RPMI8226 (cell line): ENCODE measurements at regions not wholly inside any gene's neighbourhood (a gene's known extent, or its start where the extent isn't known, plus 50 kb on each side); places are given as distances from the start of the nearest gene placed in this dataset.

ENCODE experiments used
- DNase-seq: peaks from one replicate; pipeline ENCODE4 v3.0.0-alpha.2; 2015

- DNase-seq: no peak
Observed at GRCh38 chr1:214208460-214208859, 72.5 kb upstream of the SMYD2 start.

DNA sequence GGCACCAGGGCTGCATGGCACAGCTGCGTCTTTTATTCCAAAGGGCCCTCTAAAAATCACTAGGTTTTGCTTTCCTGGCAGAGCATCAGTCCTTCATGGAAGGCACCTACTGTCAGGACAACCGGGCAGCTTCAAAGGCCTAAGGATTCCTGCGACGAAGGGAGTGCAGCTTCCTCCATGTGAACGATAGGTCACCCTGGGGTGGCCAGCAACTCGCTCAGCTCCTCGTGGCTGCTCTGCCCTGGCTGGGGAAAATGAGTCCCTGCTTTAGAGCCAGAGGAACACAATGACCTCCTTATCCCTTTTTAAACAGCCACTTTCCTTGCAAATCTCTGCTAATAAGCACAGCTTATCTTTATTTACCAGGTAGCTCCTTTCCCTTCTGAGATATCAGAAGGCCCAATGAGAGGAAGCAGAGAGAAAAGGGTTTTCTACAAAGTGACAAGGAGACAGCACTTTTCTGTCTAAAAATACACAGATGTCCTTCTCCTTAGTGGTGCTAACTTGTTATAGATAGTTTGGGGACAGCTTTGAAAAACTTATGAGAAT, 71.6 kb upstream of the SMYD2 start:
- DNase-seq: no peak

GRCh38 chr1:214213136-214213535, 67.8 kb upstream of the SMYD2 start:
- DNase-seq: no peak

- DNase-seq: no peak
Observed at GRCh38 chr1:214214851-214215250, 66.1 kb upstream of the SMYD2 start.

- no peak for DNase-seq
Observed at GRCh38 chr1:214215583-214215982, 65.4 kb upstream of the SMYD2 start.

DNA sequence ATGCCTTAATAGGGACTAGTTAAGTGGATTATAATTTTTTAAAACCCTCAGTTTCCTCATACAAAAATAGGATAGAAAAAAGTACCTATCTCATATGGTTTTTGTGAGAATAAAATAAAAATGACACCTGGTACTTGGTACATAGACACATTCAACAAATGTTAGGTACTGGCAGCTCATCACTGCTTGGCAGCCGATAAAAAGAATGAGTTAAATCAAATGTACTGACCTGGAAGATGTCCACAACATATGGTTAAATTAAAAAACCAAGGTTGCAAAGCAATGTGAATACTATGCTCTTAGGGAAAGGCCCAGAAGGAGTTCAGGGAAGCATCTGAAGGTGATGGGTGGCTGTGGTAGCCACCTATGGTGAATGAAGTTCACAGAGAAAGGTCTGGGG, 64.9 kb upstream of the SMYD2 start:
- DNase-seq: no peak

- no peak for DNase-seq
Observed at GRCh38 chr1:214216779-214217178, 64.2 kb upstream of the SMYD2 start.

GRCh38 chr1:214219902-214220301, 61.1 kb upstream of the SMYD2 start:
- no peak for DNase-seq

- no peak for DNase-seq
Observed at GRCh38 chr1:214220891-214221290, 60.1 kb upstream of the SMYD2 start.

DNA sequence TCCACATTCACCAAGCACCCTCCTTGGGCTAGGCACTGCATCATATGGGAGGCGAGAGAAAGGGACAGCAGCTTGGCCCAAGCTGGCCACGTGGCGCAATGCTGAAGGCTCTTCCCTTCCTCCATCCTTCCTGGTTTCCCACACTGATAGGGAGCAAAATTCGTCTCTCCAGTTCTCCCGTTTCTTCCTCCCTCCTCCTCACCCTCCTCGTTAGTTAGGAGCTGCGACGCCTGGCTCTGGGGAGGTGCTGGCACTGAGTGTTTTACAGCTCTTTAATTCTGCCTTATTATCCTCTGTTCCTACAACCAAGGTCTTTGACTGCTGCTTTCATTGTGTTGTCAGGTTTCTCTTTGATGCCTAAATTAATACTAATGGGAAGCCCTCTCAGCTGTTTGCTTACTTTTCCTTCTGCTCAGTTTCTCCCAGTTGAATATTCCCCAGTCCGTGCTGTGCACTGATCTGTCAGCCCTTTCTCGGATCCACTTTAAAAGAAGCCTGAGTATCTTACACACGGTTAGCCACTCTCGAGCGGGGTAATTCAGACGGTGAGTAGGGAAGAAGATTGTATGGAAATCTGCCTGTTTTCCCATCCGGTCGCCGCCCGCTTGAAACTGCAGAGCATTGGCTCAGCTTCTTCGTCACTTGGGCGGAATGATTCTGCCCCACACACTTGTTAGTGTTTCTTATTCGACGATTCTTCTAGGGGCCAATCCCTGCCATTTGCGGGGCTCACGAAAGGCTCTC, 56.2 kb upstream of the SMYD2 start:
- no peak for DNase-seq

DNA sequence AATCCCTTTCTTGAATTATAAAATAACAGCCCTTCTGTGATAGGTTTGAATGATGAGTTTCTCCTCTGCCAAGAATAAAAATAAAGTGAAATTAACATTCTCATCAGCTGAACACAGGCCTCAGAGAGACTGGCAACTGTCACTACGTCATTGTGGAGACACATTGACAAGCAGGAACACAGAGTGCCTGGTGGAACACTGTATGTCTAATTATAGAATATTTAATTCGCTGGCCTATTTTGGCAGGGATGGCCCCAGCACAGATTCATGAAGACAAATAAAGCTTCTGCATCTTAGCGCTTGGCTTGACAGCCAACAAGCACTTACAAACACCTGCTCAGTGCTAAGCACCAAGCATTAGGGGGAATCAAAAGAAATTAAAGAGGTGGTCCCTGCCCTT, 52.0 kb upstream of the SMYD2 start:
- DNase-seq: no peak

- DNase-seq: no peak
Observed at GRCh38 chr1:214229736-214230135, 51.2 kb upstream of the SMYD2 start.
